ENCODE measurements at regions not wholly inside any gene's neighbourhood (a gene's known extent, or its start where the extent isn't known, plus 50 kb on each side); places are given as distances from the start of the nearest gene placed in this dataset.

DNA sequence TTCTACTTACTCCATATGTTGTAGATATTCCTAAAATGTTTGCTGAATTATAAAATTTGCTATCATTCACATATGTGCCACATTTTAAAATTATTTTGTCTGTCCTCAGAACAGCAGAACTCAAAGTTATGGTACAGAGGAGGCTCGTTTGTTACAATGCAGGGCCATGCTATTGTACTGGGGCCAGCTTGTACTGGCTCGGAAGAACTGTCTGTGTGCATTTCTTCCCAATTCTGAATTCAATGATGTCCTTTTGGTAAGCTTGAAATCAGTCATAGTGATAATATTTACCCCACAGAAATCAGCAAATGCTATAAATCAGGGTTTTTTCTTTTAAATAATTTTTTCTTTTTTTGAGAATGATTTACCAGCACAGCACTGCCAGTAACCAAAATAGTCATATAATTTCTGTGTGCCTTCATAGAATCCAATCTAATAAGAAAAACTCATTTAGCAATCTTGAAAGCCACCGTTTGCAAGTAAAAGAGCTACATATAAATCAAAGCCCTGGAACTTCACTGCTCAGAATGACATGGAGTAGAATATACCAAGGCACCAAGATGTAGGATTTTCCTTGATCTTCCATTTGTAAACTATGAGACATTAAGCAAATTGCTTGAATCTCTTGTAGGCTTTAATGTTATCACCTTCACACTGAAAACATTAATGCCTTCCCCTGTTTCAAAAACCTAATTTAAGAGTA, 90.7 kb upstream of the EPHA4 start:
- H3K27me3 Mint-ChIP-seq (ENCODE audit: low read depth) = peaks cover 3% of the 10 kb centered on the region
- H3K9me3 Mint-ChIP-seq = peaks cover 12% of the 10 kb centered on the region
- no peak overlapping the region for H3K4me3 Mint-ChIP-seq
- no peaks in the 10 kb centered on the region for H3K36me3 Mint-ChIP-seq (ENCODE audit: low read depth)
- H3K4me1 Mint-ChIP-seq = no peaks in the 10 kb centered on the region
- TF ChIP-seq, protein P1, sequence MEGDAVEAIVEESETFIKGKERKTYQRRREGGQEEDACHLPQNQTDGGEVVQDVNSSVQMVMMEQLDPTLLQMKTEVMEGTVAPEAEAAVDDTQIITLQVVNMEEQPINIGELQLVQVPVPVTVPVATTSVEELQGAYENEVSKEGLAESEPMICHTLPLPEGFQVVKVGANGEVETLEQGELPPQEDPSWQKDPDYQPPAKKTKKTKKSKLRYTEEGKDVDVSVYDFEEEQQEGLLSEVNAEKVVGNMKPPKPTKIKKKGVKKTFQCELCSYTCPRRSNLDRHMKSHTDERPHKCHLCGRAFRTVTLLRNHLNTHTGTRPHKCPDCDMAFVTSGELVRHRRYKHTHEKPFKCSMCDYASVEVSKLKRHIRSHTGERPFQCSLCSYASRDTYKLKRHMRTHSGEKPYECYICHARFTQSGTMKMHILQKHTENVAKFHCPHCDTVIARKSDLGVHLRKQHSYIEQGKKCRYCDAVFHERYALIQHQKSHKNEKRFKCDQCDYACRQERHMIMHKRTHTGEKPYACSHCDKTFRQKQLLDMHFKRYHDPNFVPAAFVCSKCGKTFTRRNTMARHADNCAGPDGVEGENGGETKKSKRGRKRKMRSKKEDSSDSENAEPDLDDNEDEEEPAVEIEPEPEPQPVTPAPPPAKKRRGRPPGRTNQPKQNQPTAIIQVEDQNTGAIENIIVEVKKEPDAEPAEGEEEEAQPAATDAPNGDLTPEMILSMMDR (IDR thresholded peaks at IDR 0.05; ENCODE audit: unreplicated experiment in 3 of 3) = no peak
- peak overlapping the region in 1 of 3 experiments; percentile 27 for H3K27ac Mint-ChIP-seq

DNA sequence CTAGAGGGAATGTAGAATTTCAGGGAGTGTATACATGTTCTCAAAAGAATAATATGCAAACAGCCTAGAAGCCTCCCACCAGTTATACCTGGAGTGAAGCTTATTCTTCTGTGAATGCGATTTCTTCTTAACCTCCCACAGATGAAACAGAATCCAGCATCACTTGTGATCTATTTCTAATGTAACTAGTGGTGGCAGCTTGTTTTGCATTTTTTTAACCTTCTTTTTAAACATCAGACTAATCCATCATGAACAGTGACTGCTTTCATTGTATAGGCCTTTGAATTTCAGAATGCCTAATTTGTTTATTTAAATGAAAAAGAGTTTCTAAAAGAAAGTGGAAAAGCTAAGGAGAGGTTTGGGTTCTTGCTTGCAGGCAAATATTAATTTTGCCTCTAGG, 85.7 kb upstream of the EPHA4 start:
- peaks cover 3% of the 10 kb centered on the region for H3K27me3 Mint-ChIP-seq (ENCODE audit: low read depth)
- H3K4me3 Mint-ChIP-seq = no peak overlapping the region
- no peaks in the 10 kb centered on the region for H3K4me1 Mint-ChIP-seq
- no peaks in the 10 kb centered on the region for H3K36me3 Mint-ChIP-seq (ENCODE audit: low read depth)
- no peak overlapping the region for H3K27ac Mint-ChIP-seq
- TF ChIP-seq, protein P1 (IDR thresholded peaks at IDR 0.05; ENCODE audit: unreplicated experiment in 3 of 3) = no peak
- peaks cover 2% of the 10 kb centered on the region for H3K9me3 Mint-ChIP-seq

DNA sequence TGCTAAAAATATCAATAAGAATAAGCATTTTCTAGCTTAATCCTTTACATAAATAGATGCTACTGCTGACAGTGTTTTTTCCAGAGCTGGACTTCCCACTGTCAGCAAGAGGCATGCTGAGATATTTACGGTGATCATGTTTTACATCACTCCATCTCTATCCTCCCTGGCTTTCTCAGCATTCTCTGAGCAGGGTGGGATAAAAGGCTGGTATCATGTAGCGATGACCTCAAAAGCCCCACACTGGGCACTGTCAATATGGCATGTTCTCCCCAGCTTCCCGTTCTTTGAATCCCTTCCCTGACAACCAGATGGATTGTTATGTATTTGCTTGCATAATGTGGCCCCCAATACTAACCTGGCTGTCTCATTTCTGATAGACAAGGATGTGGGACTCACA, 83.2 kb upstream of the EPHA4 start:
- H3K27me3 Mint-ChIP-seq (ENCODE audit: low read depth) = no peaks in the 10 kb centered on the region
- TF ChIP-seq, protein P1 (IDR thresholded peaks at IDR 0.05; ENCODE audit: unreplicated experiment in 3 of 3) = no peak
- H3K4me3 Mint-ChIP-seq = no peak overlapping the region
- H3K27ac Mint-ChIP-seq = no peak overlapping the region
- no peaks in the 10 kb centered on the region for H3K9me3 Mint-ChIP-seq
- no peaks in the 10 kb centered on the region for H3K36me3 Mint-ChIP-seq (ENCODE audit: low read depth)
- H3K4me1 Mint-ChIP-seq = no peaks in the 10 kb centered on the region

DNA sequence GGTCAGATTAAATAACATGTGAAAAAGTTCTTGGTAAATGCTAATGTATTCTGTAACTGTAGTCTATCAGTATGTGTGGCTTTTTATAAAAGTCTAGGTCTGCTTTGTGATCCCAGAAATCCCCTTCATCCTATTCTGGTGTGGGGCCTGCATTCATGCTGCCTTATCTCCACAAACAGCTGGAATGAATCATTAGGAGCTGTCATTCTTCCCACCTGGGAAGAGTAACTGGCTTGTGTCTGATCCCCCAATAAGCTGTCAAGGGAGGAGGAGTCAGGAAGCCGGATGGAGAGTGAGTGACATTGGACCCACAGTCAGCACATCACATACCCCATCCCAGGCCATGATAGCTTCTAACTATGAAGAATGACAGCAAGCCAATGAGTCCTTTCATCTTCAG, 81.1 kb upstream of the EPHA4 start:
- Mint-ChIP-seq H3K4me3 (no peak overlapping the region), H3K36me3 (ENCODE audit: low read depth) (no peaks in the 10 kb centered on the region), H3K9me3 (no peaks in the 10 kb centered on the region), H3K27me3 (ENCODE audit: low read depth) (no peaks in the 10 kb centered on the region), H3K4me1 (peaks cover 12% of the 10 kb centered on the region), H3K27ac (no peak overlapping the region)
- TF ChIP-seq, protein P1 (IDR thresholded peaks at IDR 0.05; ENCODE audit: unreplicated experiment in 3 of 3) = no peak

DNA sequence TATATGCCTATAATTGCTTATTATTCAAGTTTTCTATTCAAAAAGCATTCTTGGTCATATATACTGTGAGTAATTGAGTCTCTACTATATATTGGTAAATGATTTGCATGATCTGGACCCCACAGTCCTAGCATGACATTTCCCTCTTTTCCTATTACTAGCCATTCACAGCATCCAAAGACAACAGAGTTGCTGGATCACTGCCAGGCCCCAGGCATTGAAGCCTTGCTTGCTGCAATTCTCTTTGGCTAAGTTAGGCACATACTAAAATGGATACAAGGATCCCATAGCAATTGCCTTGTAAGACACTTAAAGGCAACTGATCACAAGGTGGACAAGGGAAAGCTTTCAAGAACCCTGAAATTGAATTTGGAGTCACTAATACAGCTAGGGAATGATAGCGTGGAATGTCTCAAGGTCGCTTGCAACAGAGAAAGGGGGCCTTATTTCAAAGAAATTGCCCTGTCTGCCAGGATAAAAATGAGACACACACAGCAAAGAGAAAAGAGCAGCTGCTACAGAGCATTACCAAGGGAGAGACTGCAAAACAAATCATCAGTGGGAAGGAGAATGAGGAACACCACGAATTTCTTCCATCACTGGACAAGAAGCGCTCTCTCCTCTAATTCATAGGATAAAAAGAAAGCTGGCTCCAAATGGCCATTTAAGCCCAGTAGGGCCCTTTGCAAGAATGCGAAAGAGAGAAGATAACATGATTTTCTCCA, 77.1 kb upstream of the EPHA4 start:
- Mint-ChIP-seq H3K27me3 (ENCODE audit: low read depth) (no peaks in the 10 kb centered on the region), H3K27ac (peak overlapping the region; percentile 12 to 31 (median 12)), H3K9me3 (peaks cover 7% of the 10 kb centered on the region), H3K36me3 (ENCODE audit: low read depth) (no peaks in the 10 kb centered on the region), H3K4me1 (peaks cover 12% of the 10 kb centered on the region), H3K4me3 (no peak overlapping the region)
- TF ChIP-seq, protein P1 (IDR thresholded peaks at IDR 0.05; ENCODE audit: unreplicated experiment in 3 of 3) = no peak

Measured in nephron (organoid).